GM19324 (cell line): ENCODE measurements at regions not wholly inside any gene's neighbourhood (a gene's known extent, or its start where the extent isn't known, plus 50 kb on each side); places are given as distances from the start of the nearest gene placed in this dataset.

ENCODE experiments used
- ATAC-seq: cut with Tn5 transposase; IDR thresholded peaks from one replicate; pipeline ENCODE4 v1.9.1; 2021; ENCODE audit warnings: mild to moderate bottlenecking, moderate library complexity; ENCODE audit not compliant: unreplicated experiment, low FRiP score

DNA sequence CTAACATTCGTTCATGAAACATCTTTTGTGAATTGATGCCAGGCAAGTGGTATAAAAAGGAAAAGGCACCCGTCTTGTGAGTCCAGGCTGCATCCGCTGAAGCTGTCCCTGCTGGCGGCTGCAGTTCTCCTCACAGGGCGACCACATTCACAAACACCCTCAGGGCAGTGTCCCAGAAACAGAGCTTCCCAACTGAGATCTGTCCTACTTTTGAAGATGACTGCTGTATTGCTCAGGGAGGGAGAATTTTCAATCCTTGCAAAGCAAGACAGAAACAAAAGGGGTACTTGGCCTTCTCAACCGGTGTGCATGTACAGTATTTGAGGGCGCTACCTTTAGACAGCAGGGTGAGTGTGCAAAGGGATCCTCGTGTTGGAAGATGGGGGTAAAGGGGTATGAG, 316.1 kb downstream of the GADD45G start:
- no peak for ATAC-seq

DNA sequence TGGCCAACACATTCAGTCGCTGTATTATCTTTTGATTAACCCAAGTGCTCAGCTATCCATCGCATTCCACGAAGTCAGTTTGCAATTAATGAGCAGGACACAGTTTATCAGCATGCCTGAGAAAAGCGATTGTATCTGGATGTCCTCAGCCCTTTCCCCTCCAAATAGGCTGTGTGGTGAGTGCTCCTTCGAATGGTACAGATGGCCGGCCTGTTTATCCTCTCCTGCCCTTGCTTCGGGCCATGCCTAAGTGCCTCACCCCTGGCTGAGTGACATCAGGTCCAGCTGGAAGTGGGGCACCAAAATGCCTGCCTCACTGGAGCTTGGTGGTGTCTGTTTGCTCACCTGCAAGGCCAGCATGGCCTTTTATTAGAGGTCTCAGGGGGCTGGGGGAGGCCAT, 317.3 kb downstream of the GADD45G start:
- ATAC-seq, result no peak

DNA sequence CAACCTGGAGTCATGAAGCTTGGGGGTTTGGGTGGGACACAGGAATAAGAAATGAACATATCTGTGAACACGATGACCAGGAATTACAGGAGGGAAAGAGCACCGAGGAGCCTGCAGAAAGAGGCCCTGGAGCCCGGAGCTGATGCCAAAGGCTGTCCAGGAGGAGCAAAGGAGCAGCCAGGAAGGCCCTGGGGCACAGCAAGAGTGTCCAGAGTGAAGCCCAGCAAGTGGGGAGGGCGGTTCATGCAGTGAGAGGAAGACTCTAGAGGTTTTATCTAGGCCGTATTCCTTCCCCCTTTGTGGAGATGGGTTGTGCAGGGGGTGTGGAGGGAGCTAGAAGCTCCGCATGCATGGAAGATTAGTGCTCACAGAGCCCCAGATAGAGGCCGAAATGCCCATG, 318.4 kb downstream of the GADD45G start:
- no peak for ATAC-seq

DNA sequence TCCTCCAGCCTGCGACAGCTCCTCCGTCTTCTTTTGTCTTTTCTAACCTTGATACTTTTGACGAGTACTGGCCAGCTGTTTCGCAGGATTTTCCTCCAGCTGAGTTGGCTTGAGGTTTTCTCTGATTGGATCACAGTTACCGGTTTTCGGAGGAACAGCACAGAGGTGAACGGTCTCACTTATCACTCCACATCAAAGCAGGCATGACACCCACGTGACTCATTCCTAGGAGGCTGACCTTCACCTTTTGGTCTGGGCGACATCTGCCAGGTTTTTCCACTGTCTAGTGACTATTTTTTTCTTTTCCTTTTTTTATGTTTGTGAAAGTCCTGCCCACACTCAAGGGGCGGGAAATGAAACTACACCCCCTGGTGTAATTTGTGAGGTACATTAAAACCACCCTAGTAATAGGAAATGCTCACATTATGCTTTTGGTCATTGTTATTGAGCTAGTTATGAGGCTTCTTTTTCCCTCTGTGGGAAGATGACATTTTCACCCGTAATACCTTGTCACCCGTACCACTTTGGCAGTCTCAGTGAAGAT, 319.2 kb downstream of the GADD45G start:
- no peak for ATAC-seq

DNA sequence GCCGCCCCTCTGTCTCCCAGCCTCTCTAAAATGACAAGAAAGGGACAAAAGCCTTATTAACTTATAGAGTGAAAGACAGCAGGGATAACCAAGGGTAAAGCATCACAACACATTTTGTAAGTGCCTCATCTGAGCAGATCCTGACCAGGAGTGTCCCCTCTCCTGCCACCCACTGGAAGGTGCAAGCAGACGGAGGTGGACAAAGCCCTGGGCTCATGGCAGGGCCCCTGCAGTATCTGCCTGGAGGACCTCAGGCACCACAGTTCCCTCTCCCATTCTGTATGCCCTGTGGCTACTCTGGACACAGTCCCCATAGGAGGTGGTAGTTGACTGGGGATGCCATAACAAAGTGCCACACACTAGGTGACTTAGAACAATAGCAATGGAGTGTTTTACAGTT, 319.8 kb downstream of the GADD45G start:
- no peak for ATAC-seq

DNA sequence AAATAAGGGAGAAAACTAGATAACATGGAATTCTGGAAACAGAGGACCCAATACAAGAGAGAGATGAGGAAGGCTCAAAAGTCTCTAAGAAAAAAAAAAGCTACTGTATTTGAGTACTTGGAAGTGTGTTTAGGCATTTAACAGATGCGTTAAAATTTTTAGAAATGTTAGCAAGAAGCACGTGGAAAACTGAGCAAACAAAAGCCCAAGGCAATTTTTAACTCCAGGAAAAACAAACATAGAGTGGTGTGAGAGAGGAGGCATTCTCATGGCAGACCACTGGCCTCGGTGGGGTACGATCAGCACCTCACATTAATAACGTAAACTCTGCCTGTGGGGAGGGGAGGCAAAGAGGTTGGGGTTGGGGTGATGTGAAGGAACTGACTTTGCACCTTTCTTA, 321.4 kb downstream of the GADD45G start:
- no peak for ATAC-seq

DNA sequence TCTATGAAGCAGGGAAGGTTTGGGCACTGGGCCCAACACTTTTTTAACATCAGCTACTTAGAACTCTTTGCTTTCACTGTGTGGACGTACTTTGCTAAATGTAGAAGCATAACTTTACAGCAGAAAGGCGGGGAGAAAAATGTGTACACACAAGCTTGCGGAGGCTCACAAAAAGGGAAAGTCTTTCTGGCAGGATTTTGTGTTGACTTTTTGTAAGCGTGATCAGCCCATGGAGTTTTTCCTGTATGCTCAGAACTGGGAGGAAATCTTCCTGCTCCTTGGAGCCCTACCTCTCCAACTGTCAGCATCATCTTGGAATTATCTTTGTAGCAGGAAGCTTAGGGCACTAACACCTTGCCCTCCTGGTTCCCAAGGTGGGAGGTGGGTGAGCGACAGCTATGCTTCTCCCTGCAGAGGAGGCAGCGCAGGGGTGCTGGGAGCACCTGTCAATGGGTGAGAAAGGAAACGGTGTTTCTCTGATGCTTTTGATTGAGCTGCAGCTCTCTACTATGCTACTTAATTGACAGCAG, 321.9 kb downstream of the GADD45G start:
- ATAC-seq, result no peak

DNA sequence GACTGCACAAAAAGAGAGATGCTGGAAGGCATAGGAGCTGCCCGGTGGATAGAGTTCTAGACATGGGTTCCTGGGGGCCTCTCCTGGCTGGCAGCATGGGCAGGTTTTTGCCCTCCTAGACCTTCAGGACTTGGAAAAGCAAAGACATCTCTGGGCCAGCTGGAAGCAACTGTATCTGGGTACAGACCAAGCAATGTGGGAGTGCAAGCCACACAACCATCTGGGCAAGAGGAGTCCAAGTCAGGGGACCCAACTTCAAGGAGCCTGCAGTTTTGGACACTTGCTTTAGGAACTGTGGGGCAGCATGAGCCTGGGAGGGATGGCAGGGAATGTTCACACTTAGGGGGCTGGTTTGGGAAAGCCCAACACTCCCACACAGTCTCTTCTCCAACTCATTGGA, 323.3 kb downstream of the GADD45G start:
- ATAC-seq, result no peak

DNA sequence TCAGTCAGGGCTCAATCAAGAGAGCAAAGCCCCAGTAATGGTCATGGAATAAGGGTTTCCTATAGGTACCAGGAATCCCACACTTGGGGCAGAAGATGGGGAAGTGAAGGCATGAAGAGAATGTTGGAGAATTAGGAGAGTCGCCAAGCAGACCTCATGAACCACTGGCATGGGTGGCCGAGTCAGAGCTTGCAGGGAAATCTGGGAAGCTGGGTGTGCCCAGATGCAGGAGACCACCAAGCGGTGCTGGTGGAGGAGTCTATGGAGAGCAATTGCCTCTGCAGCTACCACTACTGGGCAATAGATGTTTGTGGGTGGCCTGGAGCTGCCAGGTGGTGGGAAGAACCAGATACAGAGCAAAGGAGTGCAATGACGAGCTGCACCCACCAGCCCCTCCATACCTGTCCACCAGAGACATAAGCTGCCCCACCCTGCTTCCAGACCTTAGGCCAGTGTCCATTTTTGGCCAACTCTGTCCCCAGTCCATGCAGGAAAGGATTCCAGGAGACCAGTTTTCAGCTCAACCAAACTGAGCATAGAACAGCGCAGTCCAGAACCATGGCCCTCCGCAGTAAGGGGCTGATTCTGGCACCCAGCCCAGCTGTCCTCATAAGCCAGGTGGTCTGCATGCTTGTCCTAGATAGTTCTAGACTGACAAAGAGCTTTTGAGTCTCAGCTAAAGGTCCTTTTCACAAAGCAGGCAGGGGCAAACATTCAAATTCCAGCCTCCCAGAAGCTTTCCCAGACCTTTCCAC, 323.9 kb downstream of the GADD45G start:
- no peak for ATAC-seq

DNA sequence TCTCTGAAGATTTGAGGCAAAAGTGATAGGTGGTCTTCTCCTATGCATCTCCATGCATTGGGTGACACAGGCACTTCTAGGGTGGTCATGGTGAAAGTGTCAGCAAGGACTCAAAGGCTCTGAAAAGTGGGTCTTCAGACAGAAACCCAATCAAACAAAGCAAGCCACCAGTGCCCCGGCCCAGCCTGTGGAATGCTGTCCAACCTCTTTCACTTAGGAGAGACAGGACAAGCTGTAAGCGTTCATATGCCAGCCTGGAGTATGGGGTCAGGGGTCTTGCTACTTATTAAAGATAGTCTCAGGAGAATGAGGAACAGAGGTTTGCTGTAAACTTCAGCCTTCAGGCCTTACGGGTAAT, 324.5 kb downstream of the GADD45G start:
- ATAC-seq, result no peak

DNA sequence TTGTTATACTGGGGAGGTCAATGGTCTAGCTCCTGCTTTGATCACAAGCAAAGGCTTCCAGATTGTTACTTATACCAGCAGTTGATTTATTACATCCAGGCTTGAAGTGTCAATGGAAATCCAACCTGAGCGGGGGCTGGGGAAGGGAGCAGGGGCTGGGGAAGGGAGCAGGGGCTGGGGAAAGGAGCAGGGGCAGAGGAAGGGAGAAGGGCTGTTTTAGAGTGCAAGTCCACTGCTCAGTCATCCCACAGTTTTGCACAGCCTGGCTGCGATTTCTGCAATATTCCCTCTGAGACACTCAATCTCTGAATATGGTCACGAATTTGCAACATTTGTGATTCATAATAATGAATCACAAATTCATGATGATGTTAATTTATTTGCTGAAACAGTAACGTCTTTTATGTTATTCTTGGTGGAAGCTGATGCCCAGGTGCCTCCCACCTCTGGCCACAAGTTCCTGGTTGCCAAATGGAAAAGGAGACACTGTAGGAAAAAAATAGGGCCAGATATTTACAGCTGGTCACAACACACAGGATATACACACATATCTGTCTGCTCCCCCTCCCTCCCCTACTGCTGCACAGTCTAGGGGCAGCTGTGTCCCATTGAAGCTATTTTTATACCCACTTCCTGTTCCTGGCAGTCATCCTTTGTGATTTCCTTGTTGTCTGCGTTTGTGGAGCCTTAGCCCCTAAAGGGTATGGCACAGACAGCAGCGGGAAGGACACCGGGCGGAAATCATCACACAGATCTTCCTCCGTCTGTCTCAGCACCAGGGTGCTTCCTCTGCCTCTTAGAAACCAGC, 325.1 kb downstream of the GADD45G start:
- no peak for ATAC-seq

DNA sequence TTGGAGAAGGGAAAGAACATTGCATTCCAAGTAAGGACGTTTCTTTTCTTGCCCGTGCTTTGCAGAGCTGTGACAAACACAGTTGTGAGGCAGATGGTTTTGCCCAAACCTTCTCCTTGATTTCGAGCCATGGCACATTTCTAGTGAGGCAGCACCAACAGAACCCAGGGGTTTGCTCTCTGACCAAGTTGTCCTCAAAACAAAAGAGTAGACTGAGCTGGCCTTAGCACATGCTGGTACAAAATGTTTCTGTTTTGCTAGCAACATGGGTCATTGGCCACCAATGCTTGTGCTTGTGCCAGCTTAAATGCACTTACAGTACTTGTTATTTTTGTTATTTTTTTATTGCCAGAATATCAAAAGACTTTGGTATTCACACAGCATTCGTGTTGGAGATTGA, 328.8 kb downstream of the GADD45G start:
- no peak for ATAC-seq

DNA sequence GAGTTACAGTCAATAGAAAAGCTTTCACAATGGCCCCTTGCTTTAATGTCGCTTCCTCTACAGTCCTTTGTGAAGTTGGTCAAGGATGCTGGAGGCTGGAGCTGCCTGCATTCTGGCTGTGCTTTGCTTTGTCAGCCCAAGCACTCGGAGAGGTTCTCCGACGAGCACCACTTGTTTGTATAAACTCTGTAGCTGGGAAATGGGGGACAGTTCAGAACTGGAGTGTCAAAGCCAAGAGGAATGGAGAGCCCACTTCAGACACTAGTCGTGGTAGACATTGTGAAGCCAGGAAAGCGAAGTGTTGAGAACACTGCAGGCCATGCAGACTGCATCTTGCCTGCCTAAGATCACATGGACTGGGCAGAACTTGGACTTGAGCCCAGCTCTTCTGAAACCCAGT, 330.3 kb downstream of the GADD45G start:
- no peak for ATAC-seq

DNA sequence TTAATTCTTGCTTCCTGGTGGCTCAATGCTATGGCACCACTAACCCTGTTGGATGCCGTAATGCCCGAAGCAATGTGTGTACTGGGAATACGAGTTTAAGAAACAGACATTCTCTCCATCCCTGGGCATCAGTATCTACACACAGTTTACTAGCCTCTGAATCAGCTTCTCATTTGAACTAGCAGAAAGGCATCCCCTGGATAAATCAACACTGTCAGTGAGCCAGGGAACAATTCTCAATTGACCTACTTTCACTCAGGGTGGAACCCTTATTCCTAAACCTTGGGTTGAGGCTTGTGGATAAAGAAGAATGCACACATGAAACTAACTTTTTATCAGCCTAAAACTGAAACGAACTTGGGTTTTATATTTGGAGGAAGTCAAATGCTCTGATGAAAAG, 331.0 kb downstream of the GADD45G start:
- ATAC-seq, result no peak

DNA sequence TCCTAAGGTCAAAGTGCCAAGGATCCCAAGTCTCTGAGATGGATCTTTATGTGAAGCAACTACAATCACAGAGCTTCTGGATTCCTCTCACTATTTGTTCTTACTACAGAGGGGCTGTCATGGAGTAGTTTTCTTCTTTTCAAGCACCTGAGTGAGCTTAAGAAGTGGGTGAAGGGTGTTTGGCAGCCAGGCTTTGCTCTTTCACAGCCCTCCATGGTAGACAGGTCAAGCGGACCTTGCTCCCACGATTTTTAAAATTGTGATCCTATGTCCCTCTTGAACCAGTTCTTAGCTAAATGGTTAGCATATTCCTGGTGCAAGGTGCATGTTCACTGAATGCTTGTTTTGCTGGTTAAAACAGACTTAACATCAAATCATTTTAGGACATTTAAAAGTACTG, 332.2 kb downstream of the GADD45G start:
- no peak for ATAC-seq

DNA sequence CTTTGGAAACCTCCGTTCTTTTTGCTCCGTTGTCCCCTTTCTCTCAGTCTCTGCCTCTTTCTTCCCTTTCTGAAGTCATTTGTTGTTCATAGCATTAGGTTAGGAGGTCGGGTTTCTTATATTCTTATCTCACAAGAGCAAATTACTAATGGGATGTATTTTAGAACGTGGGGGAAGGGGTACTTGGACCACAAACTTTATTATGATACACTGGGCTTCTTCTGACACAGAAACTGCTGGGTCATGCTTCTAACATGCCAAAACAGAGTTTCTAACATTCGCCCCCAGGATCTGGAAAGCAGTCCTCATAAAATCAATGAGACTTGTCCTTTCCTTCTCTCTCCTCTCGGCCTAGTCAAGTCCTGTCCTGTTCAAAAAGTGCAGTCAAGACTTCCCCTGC, 334.4 kb downstream of the GADD45G start:
- ATAC-seq, result no peak

DNA sequence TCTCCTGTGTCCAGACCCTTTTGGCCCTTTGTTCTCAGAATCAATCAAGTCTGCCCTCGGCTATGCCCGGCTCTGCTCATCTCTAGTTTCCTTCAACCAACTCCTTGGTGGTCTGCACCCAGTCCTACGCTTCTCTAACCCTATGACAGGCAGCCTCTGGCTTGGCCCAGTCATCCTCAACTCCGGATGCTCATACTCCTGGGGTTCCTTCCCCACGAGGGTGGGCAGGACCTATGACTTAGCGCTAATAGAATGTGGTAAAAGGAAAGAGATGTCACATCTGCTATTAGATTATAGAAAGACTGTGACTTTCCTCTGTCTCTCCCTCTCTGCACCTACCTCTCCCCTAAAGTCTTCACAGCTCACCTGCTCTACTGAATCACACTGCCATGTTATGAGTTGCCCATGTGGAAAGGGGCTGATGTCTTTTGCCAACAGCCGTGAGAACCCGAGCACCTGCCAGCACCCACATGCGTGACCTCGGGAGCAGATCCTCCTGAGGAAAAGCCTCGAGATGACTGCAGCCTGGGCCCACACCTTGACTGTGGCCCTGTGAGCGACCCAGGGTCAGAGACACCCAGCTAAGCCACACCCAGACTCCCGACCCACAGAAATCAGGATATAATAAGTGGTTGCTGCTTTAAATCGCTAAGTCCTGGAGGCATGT, 334.9 kb downstream of the GADD45G start:
- no peak for ATAC-seq

DNA sequence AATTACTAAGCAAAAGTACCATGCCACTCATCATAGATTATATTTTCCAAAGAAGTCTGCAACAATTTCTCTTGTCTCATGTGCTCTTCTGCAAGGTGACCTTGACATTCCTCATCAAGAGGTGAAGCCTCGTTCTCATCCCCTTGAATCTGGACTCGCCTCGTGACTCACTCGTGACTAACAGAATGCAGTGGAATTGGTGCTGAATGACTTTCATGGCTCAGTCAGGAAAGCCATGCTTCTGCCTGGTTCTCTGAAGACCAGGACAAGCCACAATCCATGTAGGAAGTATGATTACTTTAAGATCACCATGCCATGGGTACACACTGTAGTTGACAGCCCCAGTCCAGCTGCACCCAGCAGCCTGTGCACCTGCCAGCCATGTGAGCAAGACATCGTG, 335.8 kb downstream of the GADD45G start:
- ATAC-seq, result no peak

DNA sequence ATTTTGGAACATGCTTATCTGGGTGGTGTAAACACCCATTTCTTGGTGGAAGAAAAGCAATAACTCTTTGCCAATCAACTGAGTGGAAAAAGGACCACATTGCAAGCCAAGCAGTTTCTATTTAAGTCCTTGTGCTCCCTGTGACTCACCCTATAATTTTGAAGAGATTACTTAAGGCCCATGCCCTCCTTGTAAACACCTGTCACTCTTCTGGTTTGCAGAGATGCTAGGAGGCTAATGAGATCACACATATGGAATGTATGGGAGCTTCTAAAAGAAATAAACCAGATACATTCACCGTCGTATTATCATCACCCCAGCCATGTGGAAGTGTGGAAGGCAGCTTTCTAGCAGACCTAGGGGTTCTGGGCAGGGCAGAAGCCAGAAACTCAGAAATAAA, 337.1 kb downstream of the GADD45G start:
- ATAC-seq, result no peak

DNA sequence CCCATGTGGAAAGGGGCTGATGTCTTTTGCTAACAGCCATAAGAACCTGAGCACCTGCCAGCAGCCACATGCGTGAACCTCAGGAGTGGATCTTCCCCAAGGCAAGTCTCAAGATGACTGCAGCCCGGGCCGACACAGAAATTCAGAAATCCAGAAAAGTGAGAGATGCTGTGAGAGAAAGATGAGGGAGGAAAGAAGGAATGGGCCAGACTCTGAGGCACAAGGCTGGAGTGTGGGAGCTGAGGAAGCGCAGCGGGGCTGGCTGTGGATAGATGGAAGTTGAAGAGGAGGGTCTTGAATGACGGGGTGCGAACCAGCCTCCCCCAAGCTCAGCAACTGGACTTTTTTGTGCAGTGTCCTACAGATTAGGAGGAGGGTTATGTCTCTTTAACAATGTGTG, 337.8 kb downstream of the GADD45G start:
- no peak for ATAC-seq

DNA sequence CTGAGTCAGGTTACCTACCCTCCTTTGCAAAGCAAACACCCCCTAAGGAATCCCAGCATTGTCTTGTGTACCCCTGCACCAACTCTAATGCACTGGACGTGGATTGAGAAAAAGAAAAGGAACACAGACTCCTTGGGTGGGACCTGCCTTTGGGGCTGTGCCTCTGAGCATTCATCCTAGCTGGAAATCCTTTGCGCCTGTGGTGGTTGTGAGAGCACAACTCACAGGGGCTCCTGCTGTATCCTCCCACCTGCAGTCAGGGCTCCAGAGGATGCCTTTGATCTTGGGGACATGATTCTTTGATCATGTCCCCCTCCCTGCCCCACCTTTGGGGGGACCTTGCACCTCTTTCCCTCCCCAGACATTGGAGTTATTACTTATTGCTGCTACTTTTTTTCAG, 338.5 kb downstream of the GADD45G start:
- no peak for ATAC-seq
